Activated CD8-positive, alpha-beta T cell treated with anti-CD3 and anti-CD28 coated beads for 36 hours (primary cell): ENCODE measurements at regions not wholly inside any gene's neighbourhood (a gene's known extent, or its start where the extent isn't known, plus 50 kb on each side); places are given as distances from the start of the nearest gene placed in this dataset.

ENCODE experiments used
- ATAC-seq: fragments of 200-7000 bp; cut with Tn5 transposase; one replicate; pipeline ENCODE4 v1.10.0; 2021; ENCODE audit warnings: mild to moderate bottlenecking, moderate library complexity
- CTCF ChIA-PET: fragments of 350-600 bp; sonication (Branson Sonifier 250); formaldehyde crosslinking; loops from one replicate; lab custom pipeline; 2021; ENCODE audit warnings: antibody characterized with exemption; lab: Charles Lee
- POLR2A ChIA-PET: fragments of 350-600 bp; sonication (Branson Sonifier 250); formaldehyde crosslinking; loops from one replicate; lab custom pipeline; 2021; ENCODE audit warnings: antibody characterized with exemption; lab: Charles Lee
- DNase-seq: peaks from one replicate; pipeline ENCODE4 v3.0.0-alpha.2; 2020
- H3K27ac Mint-ChIP-seq: one replicate; pipeline ENCODE4 v1.8.0; 2021; ENCODE audit warnings: mild to moderate bottlenecking, mixed read lengths
- H3K27me3 Mint-ChIP-seq: one replicate; pipeline ENCODE4 v1.8.0; 2021; ENCODE audit warnings: mixed read lengths
- H3K36me3 Mint-ChIP-seq: one replicate; pipeline ENCODE4 v1.8.0; 2021; ENCODE audit warnings: low read depth, mixed read lengths
- H3K4me1 Mint-ChIP-seq: one replicate; pipeline ENCODE4 v1.8.0; 2021; ENCODE audit warnings: low read depth, mixed read lengths
- H3K4me3 Mint-ChIP-seq: one replicate; pipeline ENCODE4 v1.8.0; 2021; ENCODE audit warnings: mild to moderate bottlenecking, moderate library complexity, mixed read lengths
- H3K9me3 Mint-ChIP-seq: one replicate; pipeline ENCODE4 v1.8.0; 2021; ENCODE audit warnings: mixed read lengths
- intact Hi-C: fragments of 100-400 bp; cut with micrococcal nuclease; formaldehyde crosslinking; loops from one replicate; pipeline ENCODE4 v1.10.0; 2022
- TF ChIP-seq, protein P1 (sequence below): fragments of 200-600 bp; IDR thresholded peaks from one replicate; pipeline ENCODE4 v1.8.0; 2022; ENCODE audit warnings: antibody characterized with exemption, mild to moderate bottlenecking

- Mint-ChIP-seq H3K27me3 (no peaks in the 10 kb centered on the region), H3K36me3 (no peaks in the 10 kb centered on the region), H3K9me3 (no peaks in the 10 kb centered on the region), H3K4me1 (no peaks in the 10 kb centered on the region), H3K4me3 (no peak overlapping the region), H3K27ac (no peak overlapping the region)
- ChIA-PET POLR2A (no interaction called here), CTCF (interaction anchor here (0.6 to 1.3 kb wide), 2 partner anchors 30 to 35 kb away, joined by 3 to 4 read pairs; no protein-coding TSS in a partner anchor)
- TF ChIP-seq, protein P1, sequence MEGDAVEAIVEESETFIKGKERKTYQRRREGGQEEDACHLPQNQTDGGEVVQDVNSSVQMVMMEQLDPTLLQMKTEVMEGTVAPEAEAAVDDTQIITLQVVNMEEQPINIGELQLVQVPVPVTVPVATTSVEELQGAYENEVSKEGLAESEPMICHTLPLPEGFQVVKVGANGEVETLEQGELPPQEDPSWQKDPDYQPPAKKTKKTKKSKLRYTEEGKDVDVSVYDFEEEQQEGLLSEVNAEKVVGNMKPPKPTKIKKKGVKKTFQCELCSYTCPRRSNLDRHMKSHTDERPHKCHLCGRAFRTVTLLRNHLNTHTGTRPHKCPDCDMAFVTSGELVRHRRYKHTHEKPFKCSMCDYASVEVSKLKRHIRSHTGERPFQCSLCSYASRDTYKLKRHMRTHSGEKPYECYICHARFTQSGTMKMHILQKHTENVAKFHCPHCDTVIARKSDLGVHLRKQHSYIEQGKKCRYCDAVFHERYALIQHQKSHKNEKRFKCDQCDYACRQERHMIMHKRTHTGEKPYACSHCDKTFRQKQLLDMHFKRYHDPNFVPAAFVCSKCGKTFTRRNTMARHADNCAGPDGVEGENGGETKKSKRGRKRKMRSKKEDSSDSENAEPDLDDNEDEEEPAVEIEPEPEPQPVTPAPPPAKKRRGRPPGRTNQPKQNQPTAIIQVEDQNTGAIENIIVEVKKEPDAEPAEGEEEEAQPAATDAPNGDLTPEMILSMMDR, result no peak
- no peak for ATAC-seq
- no peak for DNase-seq
- intact Hi-C loops, result no loop called here
Observed at GRCh38 chr9:20030221-20030620, 241.4 kb upstream of the SLC24A2 start.

DNA sequence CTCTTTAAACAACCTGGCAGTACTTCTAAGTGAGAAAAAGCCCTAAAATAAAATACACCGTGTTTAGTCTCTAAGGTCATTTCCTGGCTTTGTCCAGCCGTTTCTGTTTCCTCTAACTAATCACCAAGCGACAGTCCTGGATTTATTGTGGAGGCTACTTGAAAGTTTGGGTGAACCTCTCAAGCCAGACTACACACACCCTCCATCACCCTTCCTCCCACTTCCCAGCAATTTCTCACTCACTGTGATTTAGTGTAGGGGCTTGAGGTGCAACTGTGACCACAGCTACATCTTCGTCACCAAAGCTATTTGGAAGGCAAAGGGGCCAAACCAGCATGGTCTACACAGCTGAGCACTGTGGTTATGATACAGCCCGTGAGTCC, 240.0 kb upstream of the SLC24A2 start:
- H3K4me3 Mint-ChIP-seq, result no peak overlapping the region
- H3K9me3 Mint-ChIP-seq, result no peaks in the 10 kb centered on the region
- TF ChIP-seq, protein P1, result no peak
- ChIA-PET CTCF (no interaction called here), POLR2A (no interaction called here)
- intact Hi-C loops, result no loop called here
- no peaks in the 10 kb centered on the region for H3K4me1 Mint-ChIP-seq
- no peaks in the 10 kb centered on the region for H3K36me3 Mint-ChIP-seq
- DNase-seq (no peak), ATAC-seq (no peak)
- no peaks in the 10 kb centered on the region for H3K27me3 Mint-ChIP-seq
- H3K27ac Mint-ChIP-seq, result no peak overlapping the region

DNA sequence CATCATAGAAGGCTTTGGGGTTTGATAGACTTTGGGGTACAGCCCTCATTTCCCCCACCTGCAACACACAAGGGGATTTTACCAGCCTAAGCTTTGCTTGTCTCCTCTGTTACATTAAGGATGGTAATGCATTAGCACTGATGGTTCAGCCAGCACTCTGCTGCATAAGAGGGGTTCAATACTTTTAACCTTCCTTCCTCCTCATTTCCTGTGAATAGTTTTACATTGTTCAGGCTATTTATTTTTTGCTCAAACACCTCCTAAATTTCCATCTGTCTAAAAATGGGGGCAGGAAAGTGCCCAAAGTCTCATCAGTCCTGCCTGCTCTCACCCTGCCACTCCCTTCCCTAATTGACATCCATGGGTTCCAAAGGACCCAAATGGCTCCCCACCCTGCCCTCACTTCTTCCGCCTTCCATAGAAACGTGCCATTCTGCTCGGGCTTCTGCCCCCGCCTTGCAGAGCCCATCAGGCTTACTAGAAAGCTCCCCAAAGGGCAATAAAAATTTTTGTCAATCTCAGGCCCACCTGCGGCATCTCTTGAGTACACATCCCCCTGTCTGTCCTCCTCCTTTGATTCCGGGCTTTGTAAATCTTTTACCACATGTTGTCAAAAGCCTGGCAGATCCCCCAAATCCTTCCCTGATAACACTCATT, 239.5 kb upstream of the SLC24A2 start:
- Mint-ChIP-seq H3K9me3 (no peaks in the 10 kb centered on the region), H3K27me3 (peaks cover 1% of the 10 kb centered on the region), H3K4me1 (no peaks in the 10 kb centered on the region), H3K36me3 (no peaks in the 10 kb centered on the region), H3K27ac (no peak overlapping the region), H3K4me3 (no peak overlapping the region)
- ChIA-PET CTCF (no interaction called here), POLR2A (no interaction called here)
- intact Hi-C loops, result no loop called here
- TF ChIP-seq, protein P1, result no peak
- ATAC-seq, result no peak
- DNase-seq, result no peak

DNA sequence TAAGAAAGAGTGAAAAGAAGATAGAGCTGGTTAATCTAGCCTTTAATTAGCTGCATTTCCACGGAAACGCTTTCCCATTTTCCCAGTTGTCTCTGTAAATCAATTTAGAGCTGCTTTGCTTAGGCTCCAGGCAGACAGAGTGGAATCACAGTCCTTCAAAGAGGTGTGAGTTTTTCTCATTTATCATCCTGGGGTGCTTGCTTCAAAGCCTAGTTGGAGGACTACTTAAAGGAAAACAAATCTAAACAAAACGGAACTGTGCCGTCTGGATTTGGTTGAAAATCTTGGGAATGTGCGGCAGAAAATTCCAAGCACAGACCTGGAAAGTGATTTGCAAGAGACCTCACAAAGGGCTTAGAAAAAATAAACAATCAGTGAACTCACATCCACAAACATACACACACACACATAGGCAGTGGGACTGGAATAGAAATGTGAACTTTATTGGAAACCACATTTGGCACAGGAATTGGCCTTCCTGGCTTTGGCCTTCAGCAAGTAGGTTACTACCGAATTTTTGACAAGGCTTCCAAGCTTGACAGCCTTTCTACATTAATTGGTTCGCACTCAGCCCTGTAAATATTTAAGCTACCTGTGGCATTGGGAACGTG, 235.2 kb upstream of the SLC24A2 start:
- no peak for DNase-seq
- CTCF ChIA-PET, result interaction anchor here (1.6 to 1.8 kb wide), 2 partner anchors 13 to 78 kb away, joined by 4 read pairs; no protein-coding TSS in a partner anchor

More for the DNA sequence above, 235.2 kb upstream of the SLC24A2 start:
- Mint-ChIP-seq H3K27me3 (peaks cover 1% of the 10 kb centered on the region), H3K27ac (no peak overlapping the region), H3K36me3 (no peaks in the 10 kb centered on the region), H3K4me3 (no peak overlapping the region), H3K4me1 (no peaks in the 10 kb centered on the region), H3K9me3 (no peaks in the 10 kb centered on the region)
- TF ChIP-seq, protein P1, result no peak
- POLR2A ChIA-PET, result interaction anchor here (1.0 kb wide), 1 partner anchor 26 kb away, joined by 3 read pairs; no protein-coding TSS in a partner anchor
- intact Hi-C loops, result no loop called here
- no peak for ATAC-seq
